ENCODE measurements at regions not wholly inside any gene's neighbourhood (a gene's known extent, or its start where the extent isn't known, plus 50 kb on each side); places are given as distances from the start of the nearest gene placed in this dataset.
A peak's percentile ranks its signal among the peaks of the same experiment; 100 is the strongest.

DNA sequence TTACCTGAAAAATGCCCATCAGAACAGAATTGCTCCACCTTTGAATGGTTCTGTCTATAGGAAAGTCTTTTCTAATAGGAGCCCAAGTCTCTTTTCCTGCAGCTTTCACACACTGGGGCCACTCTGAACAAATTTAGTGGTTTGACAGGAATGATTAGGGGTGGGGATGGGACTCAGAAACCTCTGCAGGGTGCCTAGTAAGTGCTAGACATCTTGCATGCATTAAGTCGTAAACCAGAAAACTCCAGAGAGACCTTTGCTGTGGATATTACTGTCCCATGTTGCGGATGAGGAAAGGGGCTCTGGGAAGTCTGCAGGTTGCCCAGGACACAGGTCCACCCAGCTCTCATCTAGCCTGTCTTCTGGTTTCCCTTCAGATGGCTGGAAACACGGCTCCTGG is 189.7 kb downstream of the OPA1 start:
- TF ChIP-seq, protein P1, sequence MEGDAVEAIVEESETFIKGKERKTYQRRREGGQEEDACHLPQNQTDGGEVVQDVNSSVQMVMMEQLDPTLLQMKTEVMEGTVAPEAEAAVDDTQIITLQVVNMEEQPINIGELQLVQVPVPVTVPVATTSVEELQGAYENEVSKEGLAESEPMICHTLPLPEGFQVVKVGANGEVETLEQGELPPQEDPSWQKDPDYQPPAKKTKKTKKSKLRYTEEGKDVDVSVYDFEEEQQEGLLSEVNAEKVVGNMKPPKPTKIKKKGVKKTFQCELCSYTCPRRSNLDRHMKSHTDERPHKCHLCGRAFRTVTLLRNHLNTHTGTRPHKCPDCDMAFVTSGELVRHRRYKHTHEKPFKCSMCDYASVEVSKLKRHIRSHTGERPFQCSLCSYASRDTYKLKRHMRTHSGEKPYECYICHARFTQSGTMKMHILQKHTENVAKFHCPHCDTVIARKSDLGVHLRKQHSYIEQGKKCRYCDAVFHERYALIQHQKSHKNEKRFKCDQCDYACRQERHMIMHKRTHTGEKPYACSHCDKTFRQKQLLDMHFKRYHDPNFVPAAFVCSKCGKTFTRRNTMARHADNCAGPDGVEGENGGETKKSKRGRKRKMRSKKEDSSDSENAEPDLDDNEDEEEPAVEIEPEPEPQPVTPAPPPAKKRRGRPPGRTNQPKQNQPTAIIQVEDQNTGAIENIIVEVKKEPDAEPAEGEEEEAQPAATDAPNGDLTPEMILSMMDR (IDR thresholded peaks at IDR 0.05; ENCODE audit: extremely low read depth, insufficient read depth, missing control alignments): no peak
- no peak for DNase-seq (ENCODE audit: low spot score)
- in situ Hi-C loops (cut with MboI; ENCODE audit: low pct_unique_long_range_greater_than_20kb, low sequenced_read_pairs, unreplicated experiment): no loop called here

DNA sequence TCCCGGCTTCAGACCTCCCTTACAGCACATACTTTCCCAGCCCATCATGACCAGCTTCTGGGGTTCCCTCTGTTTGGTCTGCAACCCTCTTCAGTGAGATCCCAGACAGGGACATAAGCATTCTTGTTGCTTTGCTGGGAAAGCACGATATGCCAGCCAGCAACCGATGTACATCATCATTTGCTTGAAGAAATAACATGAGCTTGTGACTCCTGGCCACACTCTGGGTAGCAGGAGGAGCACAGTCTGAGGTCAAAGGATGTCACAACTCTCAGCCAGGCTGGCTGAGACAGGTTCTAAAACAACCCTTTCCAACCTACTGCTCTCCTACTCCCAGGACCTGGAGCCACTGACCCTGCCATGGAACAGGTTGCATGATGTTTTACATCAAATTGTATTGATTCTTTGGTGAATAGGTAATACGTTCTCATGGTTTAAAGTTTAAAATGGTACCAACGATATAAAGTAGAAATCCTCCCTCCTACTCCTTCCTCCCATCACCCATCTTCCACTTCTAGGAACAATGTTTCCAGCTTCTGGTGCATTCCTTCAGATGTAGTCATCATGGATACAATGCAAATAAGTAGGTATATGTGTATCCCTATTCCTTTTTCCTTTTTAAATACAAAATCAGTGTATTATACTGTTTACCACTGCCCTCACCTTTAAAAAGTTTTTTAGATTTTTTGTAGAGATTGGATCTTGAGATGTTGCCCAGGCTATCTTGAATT is 190.3 kb downstream of the OPA1 start:
- DNase-seq (ENCODE audit: low spot score): no peak
- in situ Hi-C loops (cut with MboI; ENCODE audit: low pct_unique_long_range_greater_than_20kb, low sequenced_read_pairs, unreplicated experiment): no loop called here
- TF ChIP-seq, protein P1 (IDR thresholded peaks at IDR 0.05; ENCODE audit: extremely low read depth, insufficient read depth, missing control alignments): no peak

DNA sequence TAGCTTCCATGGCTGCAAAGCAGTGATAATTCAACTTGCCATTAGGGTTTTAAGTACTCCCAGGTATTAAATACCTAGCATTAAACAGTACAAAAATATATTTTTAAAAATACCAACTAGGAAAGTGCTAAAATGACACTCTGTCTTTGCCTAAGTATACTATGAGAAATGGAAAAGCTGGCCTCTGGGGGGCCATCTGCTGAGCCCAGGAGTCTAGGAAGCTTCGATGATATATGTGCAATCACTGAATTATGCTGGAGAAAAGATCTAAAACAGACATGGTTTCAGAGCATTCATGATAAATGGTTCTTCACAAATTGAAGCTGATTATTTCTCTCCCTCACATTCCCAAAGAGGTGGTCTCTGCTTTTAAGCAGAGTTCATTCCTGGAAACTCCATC is 191.8 kb downstream of the OPA1 start:
- in situ Hi-C loops (cut with MboI; ENCODE audit: low pct_unique_long_range_greater_than_20kb, low sequenced_read_pairs, unreplicated experiment): loop anchor here (5.0 kb wide), 2 partner anchors 352 to 527 kb away; partner anchors contain the start of gene HES1
- TF ChIP-seq, protein P1 (IDR thresholded peaks at IDR 0.05; ENCODE audit: extremely low read depth, insufficient read depth, missing control alignments): no peak
- no peak for DNase-seq (ENCODE audit: low spot score)

DNA sequence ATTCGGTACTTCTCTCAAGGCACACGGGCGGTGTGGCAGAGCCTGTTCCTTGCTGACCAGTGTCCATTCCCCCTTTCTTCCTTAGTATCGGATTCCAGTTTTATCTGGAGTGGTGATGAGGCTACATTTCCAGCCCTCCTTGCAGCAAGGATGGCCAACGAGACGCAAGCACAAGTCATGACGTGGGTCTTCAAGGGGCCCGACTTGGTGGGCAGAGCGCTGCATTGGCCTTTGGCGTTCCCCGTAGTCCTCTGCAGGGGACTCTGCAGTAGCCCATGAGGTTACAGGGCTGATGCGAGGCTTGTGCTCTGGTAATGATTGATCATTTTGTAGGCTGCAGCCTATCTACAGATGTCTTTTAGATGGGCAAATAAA is 194.5 kb downstream of the OPA1 start:
- in situ Hi-C loops (cut with MboI; ENCODE audit: low pct_unique_long_range_greater_than_20kb, low sequenced_read_pairs, unreplicated experiment): loop anchor here (5.0 kb wide), 2 partner anchors 350 to 525 kb away; partner anchors contain the start of gene HES1
- no peak for DNase-seq (ENCODE audit: low spot score)
- TF ChIP-seq, protein P1 (IDR thresholded peaks at IDR 0.05; ENCODE audit: extremely low read depth, insufficient read depth, missing control alignments): no peak

DNA sequence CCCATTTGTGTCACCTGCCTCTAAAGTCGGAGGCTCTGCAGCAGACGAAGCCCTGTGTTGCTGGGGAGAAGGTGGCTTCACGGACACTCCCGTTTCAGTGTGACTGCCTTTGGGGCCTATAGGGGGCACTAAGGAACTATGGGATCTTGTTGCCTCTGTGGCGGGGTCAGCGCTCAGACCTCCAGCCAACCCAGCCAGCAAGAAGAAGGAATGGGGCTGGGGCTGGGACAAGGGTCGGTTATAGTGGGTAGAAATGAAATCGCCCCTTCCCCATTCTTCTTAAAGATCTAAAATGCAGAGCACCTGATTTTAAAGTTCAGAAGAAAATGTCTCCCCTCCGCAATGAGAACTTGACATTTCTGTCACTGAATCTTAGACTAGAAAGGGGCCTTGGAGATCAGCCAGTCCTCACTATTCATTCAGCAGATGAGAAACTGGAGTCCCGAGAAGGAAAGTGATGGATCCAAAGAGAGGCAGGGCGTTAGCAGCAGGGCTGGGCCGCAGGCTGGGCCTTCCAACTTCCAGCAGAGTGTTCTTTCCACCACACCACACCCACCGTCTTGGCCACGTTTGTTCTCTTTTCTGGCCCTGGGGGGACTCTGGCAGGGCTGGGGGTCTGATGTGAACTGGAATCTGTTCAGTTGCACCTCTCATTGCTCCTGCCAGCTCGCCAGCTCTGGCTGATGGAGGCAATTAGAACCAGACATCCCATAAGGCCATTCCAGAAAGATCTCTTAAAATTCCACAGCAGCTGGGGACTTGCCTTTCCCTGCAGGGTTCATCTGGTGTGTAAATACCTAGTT is 195.4 kb downstream of the OPA1 start:
- in situ Hi-C loops (cut with MboI; ENCODE audit: low pct_unique_long_range_greater_than_20kb, low sequenced_read_pairs, unreplicated experiment): loop anchor here (5.0 kb wide), 2 partner anchors 349 to 524 kb away; partner anchors contain the start of gene HES1
- TF ChIP-seq, protein P1 (IDR thresholded peaks at IDR 0.05; ENCODE audit: extremely low read depth, insufficient read depth, missing control alignments): peak; percentile 83
- peak; percentile 85 for DNase-seq (ENCODE audit: low spot score)

DNA sequence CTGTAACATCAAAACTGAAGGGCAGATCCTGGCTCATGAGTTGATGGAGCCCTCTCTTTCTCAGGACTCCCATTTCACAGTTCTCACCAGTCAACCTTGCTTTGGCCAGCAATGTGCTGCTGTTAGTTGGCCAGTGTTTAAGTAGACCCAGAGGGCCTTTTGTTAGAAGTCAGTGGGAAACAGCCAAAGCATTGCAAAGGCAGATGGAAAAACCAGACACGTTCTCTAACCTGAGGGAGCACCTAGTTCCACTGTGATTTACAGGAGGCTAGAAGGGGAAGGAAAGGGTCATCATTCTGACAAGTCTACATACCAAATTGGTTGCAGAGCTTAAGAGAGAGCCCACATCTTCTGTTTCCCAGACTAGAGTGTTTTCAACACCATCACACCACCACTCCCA is 196.4 kb downstream of the OPA1 start:
- in situ Hi-C loops (cut with MboI; ENCODE audit: low pct_unique_long_range_greater_than_20kb, low sequenced_read_pairs, unreplicated experiment): loop anchor here (5.0 kb wide), 2 partner anchors 348 to 523 kb away; partner anchors contain the start of gene HES1
- DNase-seq (ENCODE audit: low spot score): no peak
- TF ChIP-seq, protein P1 (IDR thresholded peaks at IDR 0.05; ENCODE audit: extremely low read depth, insufficient read depth, missing control alignments): no peak

Measured in GM13977 (cell line).